WERI-Rb-1 (cell line): ENCODE measurements at regions not wholly inside any gene's neighbourhood (a gene's known extent, or its start where the extent isn't known, plus 50 kb on each side); places are given as distances from the start of the nearest gene placed in this dataset.

Experiments
- DNase-seq: peaks from one replicate; pipeline ENCODE4 v3.0.0-alpha.2; 2020
- H3K27ac ChIP-seq: fragments of 250-450 bp; sonication (Bioruptor Pico); 2 replicates; pipeline ENCODE4 v1.5.1; 2020; ENCODE audit warnings: mild to moderate bottlenecking, moderate library complexity
- H3K27me3 ChIP-seq: fragments of 250-450 bp; sonication (Bioruptor Pico); 2 replicates; pipeline ENCODE4 v1.5.1; 2021; ENCODE audit warnings: mild to moderate bottlenecking, low read depth, moderate library complexity; ENCODE audit not compliant: insufficient read depth, severe bottlenecking
- H3K36me3 ChIP-seq: fragments of 250-450 bp; sonication (Bioruptor Pico); 2 replicates; pipeline ENCODE4 v1.5.1; 2020; ENCODE audit warnings: mild to moderate bottlenecking, moderate library complexity
- H3K4me3 ChIP-seq: 2 replicates; pipeline ENCODE4 v1.5.1; 2011; ENCODE audit warnings: low read depth, mild to moderate bottlenecking, control low read depth, low read length
- H3K9me3 ChIP-seq: fragments of 250-450 bp; sonication (Bioruptor Pico); 2 replicates; pipeline ENCODE4 v1.5.1; 2021; ENCODE audit warnings: mild to moderate bottlenecking, moderate library complexity; ENCODE audit not compliant: severe bottlenecking
- CTCF ChIP-seq: IDR thresholded peaks from 2 replicates; pipeline ENCODE4 v1.5.1; 2011; ENCODE audit warnings: low read depth, mild to moderate bottlenecking, control low read depth, inconsistent platforms, low read length

- no peaks in the 10 kb centered on the region for H3K9me3 ChIP-seq
- no peaks in the 10 kb centered on the region for H3K27me3 ChIP-seq
- DNase-seq = no peak
- H3K4me3 ChIP-seq = no peak overlapping the region
- H3K27ac ChIP-seq = no peak overlapping the region
- TF ChIP-seq CTCF = no peak
- H3K36me3 ChIP-seq = no peaks in the 10 kb centered on the region
Observed at GRCh38 chr16:9644258-9644657, 538.0 kb downstream of the GRIN2A start.

GRCh38 chr16:9645911-9646310 lies 536.3 kb downstream of the GRIN2A start:
- Histone ChIP-seq H3K9me3 (no peaks in the 10 kb centered on the region), H3K4me3 (no peak overlapping the region), H3K27ac (no peak overlapping the region), H3K36me3 (no peaks in the 10 kb centered on the region), H3K27me3 (no peaks in the 10 kb centered on the region)
- 0 out of 2 replicates have a peak, but pooled peaks have one; percentile 11 for TF ChIP-seq CTCF
- no peak for DNase-seq

GRCh38 chr16:9647981-9648701 lies 534.1 kb downstream of the GRIN2A start:
- no peak overlapping the region for H3K4me3 ChIP-seq
- no peaks in the 10 kb centered on the region for H3K9me3 ChIP-seq
- peak; percentile 72 for TF ChIP-seq CTCF
- H3K27me3 ChIP-seq = no peaks in the 10 kb centered on the region
- peak; percentile 26 for DNase-seq
- H3K36me3 ChIP-seq = no peaks in the 10 kb centered on the region
- no peak overlapping the region for H3K27ac ChIP-seq

GRCh38 chr16:9650284-9650683 lies 531.9 kb downstream of the GRIN2A start:
- TF ChIP-seq CTCF = no peak
- no peak overlapping the region for H3K27ac ChIP-seq
- no peak for DNase-seq
- no peaks in the 10 kb centered on the region for H3K9me3 ChIP-seq
- no peaks in the 10 kb centered on the region for H3K27me3 ChIP-seq
- H3K36me3 ChIP-seq = no peaks in the 10 kb centered on the region
- no peak overlapping the region for H3K4me3 ChIP-seq

- H3K27me3 ChIP-seq = no peaks in the 10 kb centered on the region
- no peak for DNase-seq
- H3K36me3 ChIP-seq = no peaks in the 10 kb centered on the region
- H3K9me3 ChIP-seq = no peaks in the 10 kb centered on the region
- H3K27ac ChIP-seq = no peak overlapping the region
- H3K4me3 ChIP-seq = no peak overlapping the region
- TF ChIP-seq CTCF = no peak
Observed at GRCh38 chr16:9655051-9655450, 527.2 kb downstream of the GRIN2A start.

- TF ChIP-seq CTCF = no peak
- DNase-seq = no peak
- Histone ChIP-seq H3K27me3 (no peaks in the 10 kb centered on the region), H3K36me3 (no peaks in the 10 kb centered on the region), H3K27ac (no peak overlapping the region), H3K9me3 (no peaks in the 10 kb centered on the region), H3K4me3 (no peak overlapping the region)
Observed at GRCh38 chr16:9657641-9658040, 524.6 kb downstream of the GRIN2A start.
